ENCODE measurements at regions not wholly inside any gene's neighbourhood (a gene's known extent, or its start where the extent isn't known, plus 50 kb on each side); places are given as distances from the start of the nearest gene placed in this dataset.

DNA sequence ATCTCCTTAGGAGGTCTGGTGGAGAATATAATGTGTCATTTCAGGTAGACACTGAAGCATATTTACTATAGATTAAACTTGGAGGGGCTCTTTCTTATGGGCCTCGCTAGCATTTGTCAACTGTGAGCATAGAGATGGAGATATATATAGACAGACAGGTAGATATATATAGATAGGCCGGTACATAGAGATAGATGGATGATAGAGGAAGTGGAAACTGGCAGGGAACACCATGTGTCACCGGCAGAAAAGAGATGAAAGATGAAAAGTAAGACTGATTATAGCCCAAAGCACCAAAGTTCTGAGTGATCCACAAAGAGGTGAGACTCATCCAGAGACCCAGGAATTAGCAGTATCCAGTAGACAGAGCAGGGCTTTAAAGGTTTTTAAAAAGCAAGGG is 268.1 kb downstream of the FBXW7 start:
- TF ChIP-seq POLR2AphosphoS5 (IDR thresholded peaks at IDR 0.05; ENCODE audit: low read depth, low read length) (no peak), TAF1 (IDR thresholded peaks at IDR 0.05; ENCODE audit: borderline replicate concordance, insufficient read depth, low read length) (no peak), SIN3A (IDR thresholded peaks at IDR 0.05; ENCODE audit: borderline replicate concordance, insufficient read depth, low read length) (no peak)

All from PFSK-1 (cell line).